C4-2B (cell line): ENCODE measurements at regions not wholly inside any gene's neighbourhood (a gene's known extent, or its start where the extent isn't known, plus 50 kb on each side); places are given as distances from the start of the nearest gene placed in this dataset.

Experiments used
- ZFX ChIP-seq: fragments of 450-650 bp; IDR thresholded peaks from 2 replicates; pipeline ENCODE4 v1.6.1; 2017
- TF ChIP-seq, protein P1 (sequence below): fragments of 450-650 bp; conservative IDR thresholded peaks from 2 replicates; pipeline ENCODE4 v1.5.1; 2017; ENCODE audit warnings: mild to moderate bottlenecking

DNA sequence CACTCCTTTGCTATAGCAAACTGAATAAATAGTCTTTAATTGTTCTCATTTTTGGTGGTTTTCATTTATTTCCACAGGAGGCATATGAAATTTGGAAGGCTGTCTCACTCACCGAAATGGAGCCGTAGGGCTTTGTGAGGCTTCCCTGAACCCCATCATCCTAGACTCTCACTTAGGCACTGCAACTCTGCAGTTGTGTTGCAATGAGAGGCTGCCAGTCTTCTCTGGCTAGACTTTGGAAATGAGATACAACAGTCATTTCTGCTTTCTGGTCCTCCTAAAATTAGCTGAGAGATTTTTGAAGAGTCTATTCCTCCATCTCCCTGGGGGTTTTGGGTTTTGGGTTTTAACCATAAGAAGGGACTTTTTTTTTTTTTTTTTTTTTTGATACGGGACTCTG lies 146.5 kb downstream of the SH3BGRL start:
- TF ChIP-seq, protein P1, sequence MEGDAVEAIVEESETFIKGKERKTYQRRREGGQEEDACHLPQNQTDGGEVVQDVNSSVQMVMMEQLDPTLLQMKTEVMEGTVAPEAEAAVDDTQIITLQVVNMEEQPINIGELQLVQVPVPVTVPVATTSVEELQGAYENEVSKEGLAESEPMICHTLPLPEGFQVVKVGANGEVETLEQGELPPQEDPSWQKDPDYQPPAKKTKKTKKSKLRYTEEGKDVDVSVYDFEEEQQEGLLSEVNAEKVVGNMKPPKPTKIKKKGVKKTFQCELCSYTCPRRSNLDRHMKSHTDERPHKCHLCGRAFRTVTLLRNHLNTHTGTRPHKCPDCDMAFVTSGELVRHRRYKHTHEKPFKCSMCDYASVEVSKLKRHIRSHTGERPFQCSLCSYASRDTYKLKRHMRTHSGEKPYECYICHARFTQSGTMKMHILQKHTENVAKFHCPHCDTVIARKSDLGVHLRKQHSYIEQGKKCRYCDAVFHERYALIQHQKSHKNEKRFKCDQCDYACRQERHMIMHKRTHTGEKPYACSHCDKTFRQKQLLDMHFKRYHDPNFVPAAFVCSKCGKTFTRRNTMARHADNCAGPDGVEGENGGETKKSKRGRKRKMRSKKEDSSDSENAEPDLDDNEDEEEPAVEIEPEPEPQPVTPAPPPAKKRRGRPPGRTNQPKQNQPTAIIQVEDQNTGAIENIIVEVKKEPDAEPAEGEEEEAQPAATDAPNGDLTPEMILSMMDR, result no peak
- TF ChIP-seq ZFX, result no peak
